OCI-LY1 (cell line): ENCODE measurements at regions not wholly inside any gene's neighbourhood (a gene's known extent, or its start where the extent isn't known, plus 50 kb on each side); places are given as distances from the start of the nearest gene placed in this dataset.

Source experiments
- EZH2 ChIP-seq: fragments of 200-600 bp; sonication (generic), shearing (Covaris generic); IDR thresholded peaks from 2 replicates; pipeline ENCODE4 v1.8.0; 2017; ENCODE audit warnings: borderline replicate concordance, mixed run types, mild to moderate bottlenecking, antibody characterized with exemption, low read length, moderate library complexity, mixed read lengths
- TF ChIP-seq, protein P1 (sequence below): fragments of 200-600 bp; sonication (generic), shearing (Covaris generic); IDR thresholded peaks from 2 replicates; pipeline ENCODE4 v1.5.1; 2017; ENCODE audit warnings: mild to moderate bottlenecking, antibody characterized with exemption, low read length, moderate library complexity, mixed read lengths

- TF ChIP-seq, protein P1, sequence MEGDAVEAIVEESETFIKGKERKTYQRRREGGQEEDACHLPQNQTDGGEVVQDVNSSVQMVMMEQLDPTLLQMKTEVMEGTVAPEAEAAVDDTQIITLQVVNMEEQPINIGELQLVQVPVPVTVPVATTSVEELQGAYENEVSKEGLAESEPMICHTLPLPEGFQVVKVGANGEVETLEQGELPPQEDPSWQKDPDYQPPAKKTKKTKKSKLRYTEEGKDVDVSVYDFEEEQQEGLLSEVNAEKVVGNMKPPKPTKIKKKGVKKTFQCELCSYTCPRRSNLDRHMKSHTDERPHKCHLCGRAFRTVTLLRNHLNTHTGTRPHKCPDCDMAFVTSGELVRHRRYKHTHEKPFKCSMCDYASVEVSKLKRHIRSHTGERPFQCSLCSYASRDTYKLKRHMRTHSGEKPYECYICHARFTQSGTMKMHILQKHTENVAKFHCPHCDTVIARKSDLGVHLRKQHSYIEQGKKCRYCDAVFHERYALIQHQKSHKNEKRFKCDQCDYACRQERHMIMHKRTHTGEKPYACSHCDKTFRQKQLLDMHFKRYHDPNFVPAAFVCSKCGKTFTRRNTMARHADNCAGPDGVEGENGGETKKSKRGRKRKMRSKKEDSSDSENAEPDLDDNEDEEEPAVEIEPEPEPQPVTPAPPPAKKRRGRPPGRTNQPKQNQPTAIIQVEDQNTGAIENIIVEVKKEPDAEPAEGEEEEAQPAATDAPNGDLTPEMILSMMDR: no peak
- TF ChIP-seq EZH2: no peak
Measured at GRCh38 chr14:36065831-36066230, 110.7 kb downstream of the PTCSC3 start.
